ENCODE measurements at regions not wholly inside any gene's neighbourhood (a gene's known extent, or its start where the extent isn't known, plus 50 kb on each side); places are given as distances from the start of the nearest gene placed in this dataset.

DNA sequence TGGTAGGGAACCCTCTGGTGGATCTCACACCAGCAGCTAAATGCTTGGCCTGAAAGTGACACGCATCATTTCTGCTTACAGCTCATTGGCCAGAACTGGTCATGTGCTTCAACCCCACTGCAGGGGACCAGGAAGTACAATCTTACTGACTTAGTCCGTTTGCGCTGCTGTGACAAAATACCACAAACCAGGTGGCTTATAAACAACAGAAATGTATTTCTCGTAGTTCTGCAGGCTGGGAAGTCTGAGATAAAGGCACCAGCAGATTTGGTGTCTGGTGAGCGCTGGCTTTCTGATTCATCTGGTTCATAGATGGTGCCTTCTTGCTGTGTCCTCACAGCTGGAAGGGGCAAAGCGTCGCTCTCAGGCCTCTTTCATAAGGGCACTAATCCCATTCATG is 77.4 kb upstream of the SELENOK start:
- DNase-seq (ENCODE audit: insufficient read length, low spot score) (no peak), FAIRE-seq (no peak)
- TF ChIP-seq TAF1 (IDR thresholded peaks at IDR 0.05; ENCODE audit: low read depth, low read length) = no peak
- no peak for TF ChIP-seq SPI1 (IDR thresholded peaks at IDR 0.05; ENCODE audit: low read depth, low read length)
- TF ChIP-seq POU2F2 (IDR thresholded peaks at IDR 0.05; ENCODE audit: low read depth, low read length) = no peak
- TF ChIP-seq POLR2A (IDR thresholded peaks at IDR 0.05; ENCODE audit: low read depth, low read length) = no peak
- no peak for TF ChIP-seq POLR2AphosphoS5 (IDR thresholded peaks at IDR 0.05; ENCODE audit: low read depth, low read length)
- TF ChIP-seq PAX5 (IDR thresholded peaks at IDR 0.05; ENCODE audit: insufficient read depth, low read length, severe bottlenecking) = no peak

GRCh38 chr3:53965291-53965690 is 73.6 kb upstream of the SELENOK start:
- no peak for TF ChIP-seq POU2F2 (IDR thresholded peaks at IDR 0.05; ENCODE audit: low read depth, low read length)
- FAIRE-seq (no peak), DNase-seq (ENCODE audit: insufficient read length, low spot score) (no peak)

GRCh38 chr3:53957831-53958230 is 66.2 kb upstream of the SELENOK start:
- FAIRE-seq (no peak), DNase-seq (ENCODE audit: insufficient read length, low spot score) (no peak)
- no peak for TF ChIP-seq POLR2AphosphoS5 (IDR thresholded peaks at IDR 0.05; ENCODE audit: low read depth, low read length)
- no peak for TF ChIP-seq POU2F2 (IDR thresholded peaks at IDR 0.05; ENCODE audit: low read depth, low read length)
- TF ChIP-seq PAX5 (IDR thresholded peaks at IDR 0.05; ENCODE audit: insufficient read depth, low read length, severe bottlenecking) = no peak
- no peak for TF ChIP-seq POLR2A (IDR thresholded peaks at IDR 0.05; ENCODE audit: low read depth, low read length)
- no peak for TF ChIP-seq SPI1 (IDR thresholded peaks at IDR 0.05; ENCODE audit: low read depth, low read length)
- TF ChIP-seq TAF1 (IDR thresholded peaks at IDR 0.05; ENCODE audit: low read depth, low read length) = no peak

- TF ChIP-seq POLR2AphosphoS5 (IDR thresholded peaks at IDR 0.05; ENCODE audit: low read depth, low read length) = no peak
- TF ChIP-seq SPI1 (IDR thresholded peaks at IDR 0.05; ENCODE audit: low read depth, low read length) = no peak
- no peak for TF ChIP-seq POU2F2 (IDR thresholded peaks at IDR 0.05; ENCODE audit: low read depth, low read length)
- TF ChIP-seq POLR2A (IDR thresholded peaks at IDR 0.05; ENCODE audit: low read depth, low read length) = no peak
- no peak for TF ChIP-seq PAX5 (IDR thresholded peaks at IDR 0.05; ENCODE audit: insufficient read depth, low read length, severe bottlenecking)
- no peak for TF ChIP-seq TAF1 (IDR thresholded peaks at IDR 0.05; ENCODE audit: low read depth, low read length)
- FAIRE-seq = no peak
- DNase-seq (ENCODE audit: insufficient read length, low spot score) = no peak
Observed at GRCh38 chr3:53956586-53956985, 64.9 kb upstream of the SELENOK start.

- no peak for DNase-seq (ENCODE audit: insufficient read length, low spot score)
- no peak for TF ChIP-seq POLR2A (IDR thresholded peaks at IDR 0.05; ENCODE audit: low read depth, low read length)
- no peak for TF ChIP-seq TAF1 (IDR thresholded peaks at IDR 0.05; ENCODE audit: low read depth, low read length)
- TF ChIP-seq PAX5 (IDR thresholded peaks at IDR 0.05; ENCODE audit: insufficient read depth, low read length, severe bottlenecking) = no peak
- TF ChIP-seq POU2F2 (IDR thresholded peaks at IDR 0.05; ENCODE audit: low read depth, low read length) = no peak
- TF ChIP-seq POLR2AphosphoS5 (IDR thresholded peaks at IDR 0.05; ENCODE audit: low read depth, low read length) = no peak
- TF ChIP-seq SPI1 (IDR thresholded peaks at IDR 0.05; ENCODE audit: low read depth, low read length) = no peak
- FAIRE-seq = no peak
Observed at GRCh38 chr3:53949541-53949940, 57.9 kb upstream of the SELENOK start.

- TF ChIP-seq PAX5 (IDR thresholded peaks at IDR 0.05; ENCODE audit: insufficient read depth, low read length, severe bottlenecking) (no peak), POU2F2 (IDR thresholded peaks at IDR 0.05; ENCODE audit: low read depth, low read length) (no peak), TAF1 (IDR thresholded peaks at IDR 0.05; ENCODE audit: low read depth, low read length) (no peak), SPI1 (IDR thresholded peaks at IDR 0.05; ENCODE audit: low read depth, low read length) (no peak)
- DNase-seq (ENCODE audit: insufficient read length, low spot score) (no peak), FAIRE-seq (no peak)
Observed at GRCh38 chr3:53948174-53948573, 56.5 kb upstream of the SELENOK start.

DNA sequence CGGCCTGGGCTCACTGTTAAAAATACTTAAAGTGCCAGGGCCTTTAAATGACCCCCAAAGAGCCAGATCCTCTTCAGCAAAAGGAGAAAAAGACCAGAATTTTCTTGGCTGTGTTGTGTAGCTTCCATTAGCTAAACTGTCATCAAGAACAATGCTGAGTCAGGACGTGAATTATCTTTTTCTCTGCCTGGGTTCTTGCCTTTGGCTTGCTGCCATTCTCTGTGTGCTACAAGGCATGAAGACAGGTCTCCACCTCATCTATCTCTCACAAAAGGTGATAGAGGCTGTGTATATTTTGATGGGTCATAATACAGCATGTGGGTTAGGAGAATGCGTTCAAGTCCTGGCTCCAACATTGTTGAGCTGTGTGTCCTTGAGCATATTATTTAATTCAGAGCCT is 52.4 kb upstream of the SELENOK start:
- DNase-seq (ENCODE audit: insufficient read length, low spot score) (no peak), FAIRE-seq (no peak)
- no peak for TF ChIP-seq POLR2A (IDR thresholded peaks at IDR 0.05; ENCODE audit: low read depth, low read length)
- TF ChIP-seq PAX5 (IDR thresholded peaks at IDR 0.05; ENCODE audit: insufficient read depth, low read length, severe bottlenecking) = no peak
- TF ChIP-seq POU2F2 (IDR thresholded peaks at IDR 0.05; ENCODE audit: low read depth, low read length) = no peak
- no peak for TF ChIP-seq TAF1 (IDR thresholded peaks at IDR 0.05; ENCODE audit: low read depth, low read length)
- no peak for TF ChIP-seq SPI1 (IDR thresholded peaks at IDR 0.05; ENCODE audit: low read depth, low read length)
- TF ChIP-seq POLR2AphosphoS5 (IDR thresholded peaks at IDR 0.05; ENCODE audit: low read depth, low read length) = no peak

GRCh38 chr3:53941950-53942349 is 50.3 kb upstream of the SELENOK start:
- no peak for FAIRE-seq
- TF ChIP-seq POU2F2 (IDR thresholded peaks at IDR 0.05; ENCODE audit: low read depth, low read length) (no peak), POLR2A (IDR thresholded peaks at IDR 0.05; ENCODE audit: low read depth, low read length) (no peak), TAF1 (IDR thresholded peaks at IDR 0.05; ENCODE audit: low read depth, low read length) (no peak), POLR2AphosphoS5 (IDR thresholded peaks at IDR 0.05; ENCODE audit: low read depth, low read length) (no peak), SPI1 (IDR thresholded peaks at IDR 0.05; ENCODE audit: low read depth, low read length) (no peak), PAX5 (IDR thresholded peaks at IDR 0.05; ENCODE audit: insufficient read depth, low read length, severe bottlenecking) (no peak)
- DNase-seq (ENCODE audit: insufficient read length, low spot score) = no peak
